ENCODE measurements at regions not wholly inside any gene's neighbourhood (a gene's known extent, or its start where the extent isn't known, plus 50 kb on each side); places are given as distances from the start of the nearest gene placed in this dataset.

DNA sequence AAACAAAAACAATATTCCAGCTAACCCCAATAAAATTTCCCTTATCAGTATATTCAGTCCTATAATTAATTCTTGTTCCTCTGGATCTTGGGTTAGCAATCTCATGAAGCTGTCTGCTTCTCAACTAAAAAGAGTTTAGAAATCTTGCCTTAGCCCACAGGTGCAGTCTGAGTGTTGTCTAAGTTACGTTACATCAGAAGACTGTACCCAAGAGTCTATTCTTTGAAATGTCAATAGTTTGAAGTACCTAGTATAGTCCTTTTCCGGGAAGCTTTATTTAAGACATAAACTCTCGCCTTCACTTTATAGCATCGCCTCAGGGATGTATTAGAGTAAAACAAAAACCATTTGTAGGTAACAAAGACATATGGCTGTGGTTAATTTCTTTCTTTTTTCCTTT lies 465.1 kb downstream of the FUT8 start:
- DNase-seq (ENCODE audit: low read depth in 2 of 2) = no peak

DNA sequence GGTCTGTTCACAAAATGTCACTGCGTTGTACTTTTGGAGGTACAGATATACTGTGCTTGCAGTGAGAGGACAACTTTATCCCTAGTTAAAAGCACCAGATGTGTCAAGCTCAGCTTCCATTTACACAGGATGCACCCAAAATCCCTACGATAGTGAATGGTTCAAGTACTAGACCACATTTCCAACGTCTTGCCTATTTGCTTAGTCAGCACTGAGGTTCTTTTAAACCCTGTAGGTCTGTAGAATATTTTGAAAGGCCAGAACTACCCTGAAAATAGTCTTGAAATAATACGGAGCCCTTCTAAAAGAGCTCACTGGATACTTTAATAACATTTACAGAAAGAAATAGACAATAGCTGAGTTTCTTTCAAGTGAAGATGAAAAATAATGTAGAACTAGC lies 466.1 kb downstream of the FUT8 start:
- no peak for DNase-seq (ENCODE audit: low read depth in 2 of 2)

DNA sequence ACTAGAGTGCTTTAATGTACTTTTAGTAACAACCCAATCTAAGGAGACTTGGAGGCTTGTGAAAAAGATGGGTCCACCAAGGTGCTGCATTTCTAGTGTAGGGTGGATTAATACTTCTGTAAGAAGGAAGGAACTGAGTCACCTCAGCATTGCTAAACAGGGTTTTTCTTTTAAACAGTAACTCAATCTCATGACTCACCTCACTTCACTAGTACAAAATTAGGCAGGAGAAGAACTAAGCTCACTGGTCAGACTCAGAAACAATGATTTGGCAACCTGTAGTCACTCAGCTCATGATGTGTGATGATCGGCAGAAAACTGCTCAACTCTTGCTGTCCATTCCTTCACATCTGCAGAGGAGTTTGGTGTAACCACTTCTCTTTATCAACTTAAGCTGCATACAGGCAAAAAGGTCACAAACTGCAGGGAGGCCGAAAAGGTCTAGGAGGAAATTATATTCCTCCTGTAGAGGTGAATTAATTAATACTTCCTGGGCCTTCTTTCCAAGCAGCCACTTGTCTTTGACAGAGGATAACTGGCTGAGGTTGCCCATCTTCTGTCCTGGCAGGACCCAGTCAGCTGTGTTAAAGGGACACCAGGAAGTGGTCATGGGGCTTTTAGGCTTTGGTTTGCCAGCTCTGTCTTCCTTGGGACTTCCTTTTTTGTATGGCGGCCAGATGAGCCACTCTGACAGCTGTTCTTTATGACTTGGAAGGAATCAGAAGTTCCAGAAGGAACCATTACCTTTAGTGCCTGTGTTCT lies 466.9 kb downstream of the FUT8 start:
- no peak for DNase-seq (ENCODE audit: low read depth in 2 of 2)

- DNase-seq (ENCODE audit: low read depth in 2 of 2) = no peak
Observed at GRCh38 chr14:65880507-65880906, 468.0 kb downstream of the FUT8 start.

DNA sequence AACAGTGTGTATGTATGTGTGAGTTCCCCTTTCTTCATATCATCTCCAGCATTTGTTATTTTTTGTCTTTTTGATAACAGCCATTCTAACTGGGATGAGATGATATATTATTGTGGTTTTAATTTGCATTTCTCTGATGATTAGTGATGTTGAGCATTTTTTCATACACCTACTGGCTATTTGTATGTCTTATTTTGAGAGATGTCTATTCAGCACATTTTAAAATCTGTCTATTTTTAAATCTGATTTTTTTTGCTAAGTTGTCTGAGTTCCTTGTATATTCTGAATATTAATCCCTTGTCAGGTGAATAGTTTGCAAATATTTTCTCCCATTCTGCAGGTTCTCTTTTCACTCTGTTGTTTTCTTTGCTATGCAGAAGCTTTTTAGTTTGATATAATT lies 469.1 kb downstream of the FUT8 start:
- DNase-seq (ENCODE audit: low read depth in 2 of 2) = no peak

DNA sequence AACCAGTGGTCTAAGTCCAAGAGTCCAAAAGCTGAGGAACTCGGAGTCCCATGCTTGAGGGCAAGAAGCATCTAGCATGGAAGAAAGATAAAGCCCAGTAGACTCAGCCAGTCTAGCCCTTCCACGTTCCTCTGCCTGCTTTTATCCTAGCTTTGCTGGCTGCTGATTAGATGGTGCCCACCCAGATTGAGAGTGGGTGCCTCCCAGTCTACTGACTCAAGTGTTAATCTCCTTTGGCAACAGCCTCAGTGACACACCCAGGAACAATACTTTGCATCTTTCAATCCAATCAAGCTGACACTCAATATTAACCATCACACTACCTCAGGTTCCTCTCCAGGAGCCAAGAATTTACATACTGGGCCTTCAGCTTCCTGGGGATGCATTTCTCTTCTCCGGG lies 476.1 kb downstream of the FUT8 start:
- DNase-seq (ENCODE audit: low read depth in 2 of 2) = no peak

DNA sequence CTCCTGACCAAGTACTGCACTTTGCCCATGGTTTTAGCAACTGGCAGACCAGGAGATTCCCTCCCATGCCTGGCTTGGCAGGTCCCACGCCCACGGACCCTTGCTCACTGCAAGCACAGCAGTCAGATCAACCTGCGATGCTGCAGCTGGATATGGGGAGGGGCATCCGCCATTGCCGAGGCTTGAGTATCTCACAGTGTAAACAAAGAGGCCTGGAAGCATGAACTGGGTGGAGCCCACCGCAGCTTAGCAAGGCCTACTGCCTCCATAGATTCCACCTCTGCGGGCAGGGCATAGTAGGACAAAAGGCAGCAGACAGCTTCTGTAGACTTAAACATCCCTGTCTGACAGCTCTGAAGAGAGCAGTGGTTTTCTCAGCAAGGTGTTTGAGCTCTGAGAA lies 479.8 kb downstream of the FUT8 start:
- DNase-seq (ENCODE audit: low read depth in 2 of 2) = no peak

DNA sequence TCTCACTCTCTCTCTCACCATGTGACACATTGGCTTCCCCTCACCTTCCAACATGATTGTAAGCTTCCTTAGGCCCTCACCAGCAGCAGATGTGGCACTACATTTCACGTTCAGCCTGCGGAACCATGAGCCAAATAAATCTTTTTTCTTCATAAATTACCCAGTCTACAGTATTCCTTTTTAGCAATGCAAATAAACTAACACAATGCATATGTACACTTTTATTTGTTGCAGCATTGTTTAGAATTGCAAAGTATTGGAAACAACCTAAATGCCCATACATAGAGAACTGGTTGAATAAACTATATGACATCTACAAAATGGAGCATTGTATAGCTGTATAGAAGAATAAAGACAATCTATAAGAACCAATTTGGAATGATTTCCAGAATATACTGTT lies 487.6 kb downstream of the FUT8 start:
- DNase-seq (ENCODE audit: low read depth in 2 of 2) = no peak

DNA sequence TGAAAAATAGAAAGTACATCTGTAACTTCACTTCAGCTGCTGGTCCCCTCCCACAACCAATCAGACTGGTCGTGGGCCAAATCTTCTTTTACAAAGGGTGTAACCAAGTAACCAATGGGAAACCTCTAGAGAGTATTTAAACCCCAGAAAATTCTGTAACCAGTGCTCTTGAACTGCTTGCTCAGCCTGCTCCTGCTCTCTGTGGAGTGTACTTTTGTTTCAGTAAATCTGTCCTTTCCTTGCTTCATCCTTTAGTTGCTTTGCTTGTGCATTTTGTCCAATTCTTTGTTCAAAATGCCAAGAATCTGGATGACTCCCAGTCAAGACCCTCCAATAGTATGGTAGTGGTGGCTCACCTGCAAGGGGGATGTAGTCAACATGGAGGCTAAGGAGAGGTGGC lies 489.1 kb downstream of the FUT8 start:
- no peak for DNase-seq (ENCODE audit: low read depth in 2 of 2)

DNA sequence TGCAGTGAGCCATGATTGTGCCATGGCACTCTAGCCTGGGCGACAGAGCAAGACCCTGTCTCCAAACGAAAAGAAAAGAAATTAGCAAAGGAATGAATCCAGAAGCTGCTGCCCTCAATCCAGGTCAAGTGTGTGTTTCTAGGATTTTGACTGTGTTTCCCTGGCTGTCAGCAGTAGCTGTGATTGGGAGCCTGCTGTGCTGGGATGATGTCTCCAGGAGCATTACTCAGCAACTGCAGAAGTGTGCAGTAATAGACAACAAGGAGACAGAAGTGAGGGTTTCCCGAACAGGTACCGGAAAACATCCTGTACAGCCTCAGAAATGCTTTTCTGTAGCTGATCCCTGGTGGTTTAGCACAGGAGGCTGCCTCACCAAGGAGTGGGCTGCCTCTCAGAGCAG lies 492.5 kb downstream of the FUT8 start:
- no peak for DNase-seq (ENCODE audit: low read depth in 2 of 2)

DNA sequence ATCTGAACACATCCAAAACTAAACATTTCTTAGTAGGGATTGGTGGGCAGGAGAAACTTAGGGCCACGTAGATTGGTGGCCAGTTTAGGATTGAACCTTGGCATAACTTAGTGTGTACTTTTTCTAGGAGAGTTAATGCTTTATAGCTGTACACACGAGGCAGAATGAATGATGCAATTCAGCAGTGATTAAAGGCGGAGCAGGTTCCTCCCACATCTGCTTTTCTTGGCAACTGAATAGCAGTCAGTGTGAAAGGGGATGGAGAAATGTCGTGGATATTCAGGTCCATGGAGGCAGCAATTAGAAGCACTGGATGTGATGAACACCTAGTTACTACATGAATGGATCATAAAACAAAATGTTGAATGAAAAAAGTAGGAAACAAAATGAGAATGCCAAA lies 493.8 kb downstream of the FUT8 start:
- no peak for DNase-seq (ENCODE audit: low read depth in 2 of 2)

DNA sequence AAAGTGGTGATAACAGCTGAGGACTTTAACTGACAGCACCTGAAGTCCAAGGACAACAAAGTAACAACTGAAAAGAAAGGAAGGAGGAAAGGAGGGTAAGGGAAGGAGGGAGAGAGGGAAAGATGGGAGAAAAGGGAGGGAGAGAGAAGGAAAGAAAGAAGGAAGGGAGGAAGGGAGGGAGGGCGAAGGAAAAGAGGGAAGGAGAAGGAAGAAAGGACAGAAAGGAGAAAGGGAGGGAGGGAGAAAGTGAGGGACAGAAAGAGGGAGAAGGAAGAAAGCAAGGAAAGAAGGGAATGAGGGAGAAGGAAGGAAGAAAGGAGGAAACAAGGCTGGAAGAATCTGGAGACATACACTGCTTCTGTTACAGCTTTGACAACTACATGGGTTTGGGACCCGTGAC lies 494.4 kb downstream of the FUT8 start:
- DNase-seq (ENCODE audit: low read depth in 2 of 2) = no peak

DNA sequence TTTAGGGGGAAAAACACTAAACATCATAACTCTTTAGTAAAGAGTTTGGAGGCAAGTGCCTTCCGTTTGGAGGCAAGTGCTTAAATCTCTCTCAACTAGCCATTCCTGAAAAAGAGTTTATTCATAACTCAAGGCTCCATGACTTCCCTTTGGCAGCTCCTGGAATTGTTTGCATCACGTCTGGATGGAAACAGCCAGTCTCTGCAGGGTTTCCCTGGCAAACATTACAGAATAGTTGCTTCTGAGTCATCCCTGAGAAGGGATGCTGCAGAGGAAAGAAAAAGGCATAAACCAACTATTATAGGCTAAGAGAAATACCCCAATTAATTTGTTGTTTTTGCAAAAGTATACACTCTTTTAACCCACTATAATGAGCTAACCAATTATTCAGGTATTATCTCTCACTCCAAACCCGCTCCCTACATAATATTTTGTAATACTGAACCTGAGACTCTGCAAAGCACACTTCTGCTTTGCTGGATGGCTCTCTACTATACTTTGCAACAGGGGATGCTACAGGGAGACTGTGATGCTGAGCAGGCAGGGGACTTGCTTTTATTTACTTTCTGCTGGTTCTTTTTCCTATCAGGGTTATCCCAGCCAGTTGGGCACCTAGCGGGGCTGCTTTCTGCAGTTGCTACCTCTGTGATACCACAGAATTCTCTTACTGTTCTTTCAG lies 497.7 kb downstream of the FUT8 start:
- no peak for DNase-seq (ENCODE audit: low read depth in 2 of 2)

GRCh38 chr14:65915125-65915524 lies 502.6 kb downstream of the FUT8 start:
- no peak for DNase-seq (ENCODE audit: low read depth in 2 of 2)

DNA sequence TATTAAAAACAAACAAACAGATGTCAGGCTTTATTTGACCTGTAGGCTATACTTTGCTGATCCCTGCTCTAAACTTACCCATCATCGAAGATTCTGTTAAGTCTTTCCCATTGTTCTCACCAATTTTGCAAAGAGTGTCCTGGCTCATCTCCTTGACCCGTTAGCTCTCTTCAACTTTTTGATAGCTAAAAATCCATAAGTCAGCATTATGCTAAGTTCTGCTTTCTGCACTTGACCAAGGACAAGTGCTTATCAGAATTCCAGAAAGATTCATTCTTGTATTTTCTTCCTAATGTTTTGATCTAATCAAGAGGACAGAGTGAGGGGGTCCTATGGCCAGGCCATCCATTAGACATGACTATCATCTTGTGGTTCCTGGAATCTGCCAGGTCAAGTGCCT lies 503.5 kb downstream of the FUT8 start:
- no peak for DNase-seq (ENCODE audit: low read depth in 2 of 2)

GRCh38 chr14:65920996-65921395 lies 508.5 kb downstream of the FUT8 start:
- DNase-seq (ENCODE audit: low read depth in 2 of 2) = no peak

- DNase-seq (ENCODE audit: low read depth in 2 of 2) = no peak
Observed at GRCh38 chr14:65922142-65922541, 509.6 kb downstream of the FUT8 start.

GRCh38 chr14:65926504-65926903 lies 514.0 kb downstream of the FUT8 start:
- DNase-seq (ENCODE audit: low read depth in 2 of 2) = no peak

GRCh38 chr14:65926935-65927700 lies 514.6 kb downstream of the FUT8 start:
- DNase-seq (ENCODE audit: low read depth in 2 of 2) = no peak

- peak; percentile 31 to 35 for DNase-seq (ENCODE audit: low read depth in 2 of 2)
Observed at GRCh38 chr14:65927931-65928356, 515.4 kb downstream of the FUT8 start.

GRCh38 chr14:65928995-65929394 lies 516.5 kb downstream of the FUT8 start:
- no peak for DNase-seq (ENCODE audit: low read depth in 2 of 2)

GRCh38 chr14:65933400-65934069 lies 521.0 kb downstream of the FUT8 start:
- DNase-seq (ENCODE audit: low read depth in 2 of 2) = no peak

Data from stimulated activated CD4-positive, alpha-beta T cell treated with anti-CD3 and anti-CD28 coated beads, Interleukin-1b, Interleukin-23, amount 100 ng/mL, for 1 hour (primary cell).